G401 (cell line): ENCODE measurements at regions not wholly inside any gene's neighbourhood (a gene's known extent, or its start where the extent isn't known, plus 50 kb on each side); places are given as distances from the start of the nearest gene placed in this dataset.
"Not testable (repeated sequence)": the region's sequence is repeated elsewhere in the genome, so short reads cannot be mapped to it uniquely, and the experiment has no call there.

ENCODE experiments used
- DNase-seq: peaks from one replicate; pipeline ENCODE4 v3.0.0-alpha.2; 2015; ENCODE audit warnings: low spot score
- in situ Hi-C: cut with HindIII; loops from 2 replicates; pipeline ENCODE4 v1.10.0; 2016; ENCODE audit warnings: low sequenced_read_pairs, mixed read lengths

DNA sequence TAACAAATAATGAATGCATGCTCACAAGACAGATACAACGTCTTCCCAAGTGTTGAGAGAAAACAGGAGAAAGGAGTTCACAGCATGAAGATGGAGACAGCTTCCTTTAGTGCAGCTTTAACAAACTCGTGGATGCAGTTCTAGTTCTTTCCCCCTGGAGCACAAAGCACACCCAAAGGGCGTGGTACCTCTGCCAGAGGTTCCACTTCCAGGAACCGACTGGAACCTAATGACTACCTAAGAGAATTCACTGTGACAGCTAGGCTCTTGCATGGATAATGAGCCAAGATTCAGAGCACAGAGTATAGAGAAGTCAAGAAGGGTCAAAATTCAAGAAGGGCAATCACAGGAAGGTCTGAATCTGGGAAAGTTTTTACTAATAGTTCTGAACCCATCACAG, 673.2 kb downstream of the XPNPEP1 start:
- in situ Hi-C loops, result no loop called here
- no peak for DNase-seq

- no peak for DNase-seq
- in situ Hi-C loops, result no loop called here
These were observed 675.5 kb downstream of the XPNPEP1 start for GRCh38 chr10:109247814-109248213.

GRCh38 chr10:109245821-109246220, 677.5 kb downstream of the XPNPEP1 start:
- in situ Hi-C loops, result no loop called here

DNA sequence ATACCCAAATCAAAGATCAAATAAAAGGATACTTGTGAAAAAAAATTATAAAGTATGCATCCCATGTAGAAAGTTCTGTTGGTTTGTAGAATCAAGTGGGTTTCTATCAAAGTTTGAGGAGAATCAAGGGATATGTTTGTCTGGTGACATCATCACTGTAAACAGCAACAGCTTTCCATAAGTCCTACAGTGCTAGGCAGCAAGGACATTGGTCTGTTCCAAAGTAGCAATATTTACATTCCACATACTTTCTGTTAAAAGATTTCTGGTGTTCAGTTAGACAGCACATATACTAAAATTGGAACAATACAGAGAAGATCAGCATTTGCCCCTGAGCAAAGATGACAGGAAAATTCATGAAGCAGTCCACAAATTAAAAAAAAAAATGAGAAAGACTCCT, 683.9 kb downstream of the XPNPEP1 start:
- DNase-seq, result no peak
- in situ Hi-C loops, result no loop called here

More at GRCh38 chr10:109245821-109246220, 677.5 kb downstream of the XPNPEP1 start:
- DNase-seq, result no peak

DNA sequence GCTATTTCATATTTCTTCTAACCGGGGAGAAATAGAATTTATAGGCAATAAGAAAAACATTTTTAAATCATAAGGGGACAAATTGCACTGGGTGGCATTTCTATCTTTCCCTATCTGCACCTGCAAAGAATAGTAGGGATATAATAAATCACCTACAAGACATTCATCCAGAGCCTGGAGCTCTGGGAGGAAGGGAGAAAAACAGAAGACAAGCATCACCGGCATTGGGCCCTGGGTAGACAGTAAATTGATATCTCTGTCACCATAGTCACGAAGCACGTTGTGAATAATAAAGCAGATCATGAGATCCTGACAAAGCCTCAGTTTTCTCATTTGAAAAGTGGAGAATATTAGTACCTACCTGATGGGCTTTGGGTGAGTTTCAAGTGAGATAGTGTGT, 685.6 kb downstream of the XPNPEP1 start:
- in situ Hi-C loops, result no loop called here
- DNase-seq, result no peak

DNA sequence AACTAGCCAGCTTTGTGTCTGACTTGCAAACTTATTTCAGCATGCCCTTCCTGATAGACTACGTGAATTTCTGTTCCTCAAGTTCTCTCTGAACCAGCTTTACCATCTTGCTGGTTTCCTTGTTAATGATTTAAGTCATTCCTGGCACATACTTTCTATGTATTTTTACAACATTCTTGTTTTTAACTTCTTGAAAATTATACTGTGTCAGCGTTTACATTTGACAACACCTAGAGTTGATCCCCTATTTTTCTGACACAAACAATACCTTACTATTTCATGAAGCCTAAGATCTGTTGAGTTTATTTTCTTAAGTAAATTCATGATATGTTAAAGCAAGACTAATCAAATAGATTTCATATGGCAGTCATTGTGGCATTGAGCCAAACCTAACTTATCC, 686.3 kb downstream of the XPNPEP1 start:
- no peak for DNase-seq
- in situ Hi-C loops, result no loop called here

DNA sequence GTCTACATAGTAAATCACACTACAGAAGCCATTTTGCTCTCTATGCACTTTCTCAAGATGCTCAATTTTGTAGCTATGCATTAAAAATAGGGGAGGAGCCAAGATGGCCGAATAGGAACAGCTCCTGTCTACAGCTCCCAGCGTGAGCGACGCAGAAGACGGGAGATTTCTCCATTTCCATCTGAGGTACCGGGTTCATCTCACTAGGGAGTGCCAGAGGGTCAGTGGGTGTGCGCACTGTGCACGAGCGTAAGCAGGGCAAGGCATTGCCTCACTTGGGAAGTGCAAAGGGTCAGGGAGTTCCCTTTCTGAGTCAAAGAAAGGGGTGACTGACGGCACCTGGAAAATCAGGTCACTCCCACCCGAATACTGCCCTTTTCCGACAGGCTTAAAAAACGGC, 699.8 kb downstream of the XPNPEP1 start:
- in situ Hi-C loops, DNase-seq: not testable (repeated sequence)

DNA sequence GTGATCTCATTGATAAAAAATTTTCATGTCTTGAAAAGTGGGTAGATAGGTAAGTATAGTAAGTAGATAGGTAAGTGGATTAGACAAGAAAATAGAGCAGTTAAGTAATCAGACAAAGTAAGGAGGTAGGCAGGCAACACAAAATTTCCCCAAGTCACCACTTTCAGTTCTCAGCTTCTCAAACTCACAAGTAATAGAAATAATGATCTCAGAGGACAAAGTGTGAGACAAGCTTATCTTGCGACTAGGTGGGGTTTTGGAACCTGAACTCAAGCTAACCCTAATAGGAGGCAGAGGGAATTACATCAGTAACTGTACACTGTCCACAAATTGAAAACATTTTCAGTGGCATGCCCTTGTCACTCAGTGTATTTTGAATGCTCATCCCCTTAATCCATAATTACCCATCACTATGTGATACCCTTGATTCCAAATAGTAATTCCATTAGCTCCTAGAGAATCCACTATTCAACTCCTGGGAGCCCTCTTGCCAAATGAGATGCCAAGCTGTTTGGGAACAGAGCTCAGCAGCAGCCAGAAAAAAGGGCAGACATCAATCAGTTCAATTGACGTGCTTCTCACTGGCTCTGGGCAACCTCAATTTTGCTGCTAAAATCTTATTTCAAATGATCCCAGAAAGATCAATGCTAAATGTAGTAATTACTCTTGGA, 703.2 kb downstream of the XPNPEP1 start:
- DNase-seq, result no peak
- in situ Hi-C loops, result no loop called here

DNA sequence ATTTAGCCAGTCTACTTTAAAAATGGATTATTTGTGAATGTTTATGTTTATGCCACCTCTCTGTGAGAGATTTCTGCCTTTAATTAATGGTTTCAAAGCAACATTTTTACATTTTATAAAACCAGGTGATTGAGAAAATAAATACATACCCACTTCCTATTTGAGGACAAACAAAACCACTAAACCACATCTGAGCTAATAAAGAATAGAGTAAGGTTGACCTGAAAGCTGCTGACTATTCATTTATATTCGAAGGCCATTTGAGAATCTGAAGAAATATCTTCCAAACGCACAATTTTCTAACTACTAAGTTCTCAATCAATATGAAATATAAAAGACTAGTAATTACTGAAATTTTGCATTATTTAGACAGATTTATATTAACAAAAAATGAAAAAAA, 705.1 kb downstream of the XPNPEP1 start:
- DNase-seq, result no peak
- in situ Hi-C loops, result no loop called here

DNA sequence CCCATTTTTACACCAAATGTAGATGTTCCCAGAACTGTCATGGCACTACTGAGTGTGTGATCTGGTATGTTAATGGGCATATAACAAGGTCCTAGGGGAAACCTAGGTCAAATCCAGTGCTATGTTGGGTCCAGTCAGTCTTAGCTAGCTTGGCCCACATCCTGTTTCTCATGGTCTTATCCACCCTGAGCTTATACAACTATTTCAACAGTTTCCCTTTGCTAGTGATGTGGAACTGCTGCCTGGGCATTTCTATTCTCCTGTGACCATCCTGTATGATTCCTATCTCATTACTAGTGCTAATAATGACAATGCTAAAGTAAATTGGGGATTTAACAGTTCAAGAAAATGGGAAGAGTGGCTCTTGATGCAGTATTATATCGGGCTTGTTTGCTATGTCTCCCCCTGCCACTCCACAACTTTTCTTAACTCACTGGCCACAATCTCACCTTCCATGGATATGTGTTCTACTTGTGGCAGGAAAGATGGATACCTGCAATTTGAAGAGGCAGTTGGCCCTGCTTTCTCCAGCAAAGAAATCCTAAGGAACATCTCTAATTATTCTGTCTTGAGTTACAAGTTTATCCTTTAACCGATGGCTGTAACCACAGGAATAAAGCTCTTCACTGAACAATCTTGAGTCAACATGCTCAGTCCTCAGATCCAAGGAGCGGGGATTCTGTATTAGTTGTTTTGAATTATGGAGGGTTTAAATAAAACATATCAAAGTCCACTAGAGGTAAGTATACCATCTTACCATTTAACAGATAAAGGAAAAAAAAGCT, 707.8 kb downstream of the XPNPEP1 start:
- in situ Hi-C loops, result no loop called here
- DNase-seq, result no peak

GRCh38 chr10:109214891-109215290, 708.4 kb downstream of the XPNPEP1 start:
- DNase-seq, in situ Hi-C loops: not testable (repeated sequence)

- DNase-seq, result no peak
- in situ Hi-C loops, result no loop called here
These were observed 716.0 kb downstream of the XPNPEP1 start for GRCh38 chr10:109207361-109207760.

- no peak for DNase-seq
- in situ Hi-C loops, result no loop called here
These were observed 717.3 kb downstream of the XPNPEP1 start for GRCh38 chr10:109205929-109206585.

DNA sequence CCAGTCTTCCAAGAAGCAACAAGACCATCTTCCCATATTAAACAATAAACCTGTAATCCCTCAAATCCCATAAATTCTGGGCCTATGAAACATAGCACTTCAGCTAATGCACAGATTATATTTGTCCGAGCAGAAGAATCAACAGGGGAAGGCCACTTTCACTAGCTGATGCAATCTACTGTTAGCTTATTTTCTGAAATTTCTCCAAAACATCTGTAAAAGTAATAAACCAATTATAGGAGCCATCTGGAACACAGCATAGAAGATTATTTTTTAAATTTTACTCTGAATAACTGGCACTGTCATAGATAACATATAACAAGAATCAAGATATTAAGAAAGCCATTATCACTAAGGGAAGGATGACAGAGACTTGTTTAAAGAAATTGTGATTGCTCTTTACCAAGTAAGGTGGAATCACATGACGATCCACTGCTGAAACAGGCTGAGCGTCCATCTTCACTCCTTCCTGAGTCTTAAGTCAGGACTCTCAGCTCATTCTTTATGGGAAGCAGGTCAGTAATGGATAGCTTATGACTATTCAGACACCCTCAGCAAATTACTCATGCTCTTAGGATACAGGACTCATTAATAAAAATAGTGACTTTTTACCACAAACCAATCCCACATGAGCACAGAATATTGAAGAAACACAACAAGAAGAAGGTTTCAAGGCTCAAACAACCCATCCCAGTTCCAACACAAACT, 719.5 kb downstream of the XPNPEP1 start:
- in situ Hi-C loops, result no loop called here
- DNase-seq, result no peak

DNA sequence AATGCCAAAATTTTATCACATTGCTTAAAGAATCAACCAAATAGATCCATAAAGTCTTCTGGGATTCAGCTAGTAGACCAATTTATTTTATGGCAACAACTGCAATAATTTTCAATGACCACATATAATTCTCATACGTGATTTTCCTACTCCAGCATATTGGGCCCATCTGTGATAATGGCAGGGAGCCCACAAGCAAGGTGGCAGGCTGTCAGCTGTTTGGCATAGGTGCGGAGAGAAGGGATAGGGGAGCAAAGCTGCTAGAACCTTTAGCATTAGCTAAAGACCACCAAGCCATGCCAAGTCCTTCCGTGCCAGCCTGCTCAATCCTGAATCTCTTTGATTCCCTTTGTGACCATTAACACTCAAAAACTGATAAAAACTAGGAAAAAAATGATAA, 721.2 kb downstream of the XPNPEP1 start:
- in situ Hi-C loops, result no loop called here
- DNase-seq, result peak; percentile 42

GRCh38 chr10:109200646-109201045, 722.7 kb downstream of the XPNPEP1 start:
- in situ Hi-C loops, result no loop called here
- DNase-seq, result no peak

- in situ Hi-C loops, result no loop called here
- no peak for DNase-seq
These were observed 731.5 kb downstream of the XPNPEP1 start for GRCh38 chr10:109191823-109192222.

- no peak for DNase-seq
- in situ Hi-C loops, result no loop called here
These were observed 732.0 kb downstream of the XPNPEP1 start for GRCh38 chr10:109191341-109191740.

GRCh38 chr10:109187677-109188076, 735.6 kb downstream of the XPNPEP1 start:
- in situ Hi-C loops, result no loop called here
- no peak for DNase-seq

GRCh38 chr10:109183366-109183765, 739.9 kb downstream of the XPNPEP1 start:
- no peak for DNase-seq
- in situ Hi-C loops, result no loop called here
